GM21528 (cell line): ENCODE measurements at regions not wholly inside any gene's neighbourhood (a gene's known extent, or its start where the extent isn't known, plus 50 kb on each side); places are given as distances from the start of the nearest gene placed in this dataset.
"Not testable (repeated sequence)": the region's sequence is repeated elsewhere in the genome, so short reads cannot be mapped to it uniquely, and the experiment has no call there.

Source experiments
- ATAC-seq: cut with Tn5 transposase; IDR thresholded peaks from one replicate; pipeline ENCODE4 v1.9.1; 2021; ENCODE audit warnings: mild to moderate bottlenecking, moderate library complexity; ENCODE audit not compliant: unreplicated experiment, low FRiP score

GRCh38 chr19:28009696-28010095, 1203.3 kb downstream of the UQCRFS1 start:
- ATAC-seq: no peak

GRCh38 chr19:28008695-28009094, 1204.3 kb downstream of the UQCRFS1 start:
- ATAC-seq: no peak

DNA sequence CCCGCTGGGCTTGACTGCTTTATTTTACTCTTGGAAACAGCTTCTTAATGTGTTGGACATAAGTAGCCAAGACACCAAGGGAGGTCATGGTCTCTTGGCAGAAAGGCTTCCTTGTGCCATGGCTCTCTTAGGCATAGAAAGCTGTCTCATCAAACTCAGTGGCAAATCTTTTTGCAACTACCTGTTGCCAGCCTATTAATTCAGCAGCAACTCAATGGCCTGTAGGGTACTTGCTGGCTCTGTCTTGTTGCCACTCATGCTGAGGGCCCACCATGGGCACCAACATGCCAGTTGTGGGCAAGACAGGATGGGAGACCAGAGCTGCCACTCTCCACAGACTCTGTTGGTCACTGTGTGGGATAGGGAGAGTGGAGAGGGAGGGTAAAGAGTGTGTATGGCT, 1209.4 kb downstream of the UQCRFS1 start:
- no peak for ATAC-seq

- no peak for ATAC-seq
Measured at GRCh38 chr19:27997069-27997468, 1215.9 kb downstream of the UQCRFS1 start.

- no peak for ATAC-seq
Measured at GRCh38 chr19:27993619-27994570, 1219.1 kb downstream of the UQCRFS1 start.

DNA sequence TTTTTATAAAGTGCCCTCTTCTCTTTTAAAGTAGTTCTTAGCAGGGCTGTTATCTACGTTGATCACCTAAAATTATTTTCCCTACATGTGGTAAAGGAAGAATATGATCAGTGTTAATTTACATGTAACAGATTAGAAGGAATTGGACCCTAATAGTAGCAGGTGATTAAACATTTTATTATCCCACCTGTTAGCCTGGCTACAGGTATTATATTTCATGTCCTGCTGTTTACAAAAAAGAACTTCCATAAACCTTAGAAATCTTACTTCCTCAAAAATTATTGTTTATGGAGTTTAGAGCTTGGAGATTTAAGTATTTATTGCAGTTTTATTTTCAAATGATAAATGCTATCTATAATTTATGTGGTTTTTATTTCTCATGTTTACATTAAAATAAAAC, 1226.7 kb downstream of the UQCRFS1 start:
- ATAC-seq: no peak

- no peak for ATAC-seq
Measured at GRCh38 chr19:27975419-27976005, 1237.4 kb downstream of the UQCRFS1 start.

DNA sequence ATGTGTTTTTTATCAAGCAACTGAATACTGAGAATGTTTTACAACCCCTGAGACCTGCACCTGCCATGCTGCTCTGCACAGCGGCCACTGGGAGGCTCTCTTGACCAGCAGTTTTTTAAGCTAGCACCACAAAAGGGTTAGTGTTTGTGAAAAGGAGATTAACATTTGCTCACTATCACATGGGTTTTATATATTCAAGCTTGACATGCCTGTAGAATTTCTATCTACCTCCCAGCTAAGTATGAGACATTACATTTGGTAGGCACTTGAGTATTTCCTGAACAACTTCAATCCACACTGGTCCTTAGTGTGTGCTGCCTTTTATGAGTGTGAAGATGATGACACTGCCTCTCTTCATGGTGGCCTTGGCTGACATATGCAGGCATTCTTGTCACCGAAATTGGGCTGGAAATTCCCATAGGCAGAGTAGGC, 1238.9 kb downstream of the UQCRFS1 start:
- no peak for ATAC-seq

- ATAC-seq: no peak
Measured at GRCh38 chr19:27972291-27973040, 1240.5 kb downstream of the UQCRFS1 start.

- ATAC-seq: no peak
Measured at GRCh38 chr19:27971869-27972268, 1241.1 kb downstream of the UQCRFS1 start.

- no peak for ATAC-seq
Measured at GRCh38 chr19:27971071-27971470, 1241.9 kb downstream of the UQCRFS1 start.

- no peak for ATAC-seq
Measured at GRCh38 chr19:27966390-27966816, 1246.5 kb downstream of the UQCRFS1 start.

DNA sequence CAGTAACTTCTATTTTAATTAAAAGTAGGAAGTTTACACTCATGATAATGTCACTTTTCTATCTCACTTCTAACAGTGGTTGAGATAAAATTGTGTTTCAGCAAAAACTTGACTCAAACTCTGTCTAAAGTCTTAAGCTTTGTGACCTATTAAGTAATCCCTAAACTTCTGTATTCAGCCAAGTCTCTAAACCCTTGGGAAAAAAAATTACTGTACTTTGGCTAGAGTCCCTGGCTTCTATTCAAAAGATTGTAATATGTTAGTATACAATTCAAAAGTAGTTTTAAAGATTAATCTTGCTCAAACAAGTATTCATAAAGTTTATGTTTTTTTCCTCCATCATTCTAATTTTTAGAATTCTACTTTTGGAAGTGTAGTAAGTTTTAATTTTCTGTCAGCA, 1248.8 kb downstream of the UQCRFS1 start:
- no peak for ATAC-seq

GRCh38 chr19:27962264-27962663, 1250.7 kb downstream of the UQCRFS1 start:
- ATAC-seq: no peak

- no peak for ATAC-seq
Measured at GRCh38 chr19:27955485-27956480, 1257.2 kb downstream of the UQCRFS1 start.

- not testable (repeated sequence) for ATAC-seq
Measured at GRCh38 chr19:27942607-27943006, 1270.3 kb downstream of the UQCRFS1 start.

DNA sequence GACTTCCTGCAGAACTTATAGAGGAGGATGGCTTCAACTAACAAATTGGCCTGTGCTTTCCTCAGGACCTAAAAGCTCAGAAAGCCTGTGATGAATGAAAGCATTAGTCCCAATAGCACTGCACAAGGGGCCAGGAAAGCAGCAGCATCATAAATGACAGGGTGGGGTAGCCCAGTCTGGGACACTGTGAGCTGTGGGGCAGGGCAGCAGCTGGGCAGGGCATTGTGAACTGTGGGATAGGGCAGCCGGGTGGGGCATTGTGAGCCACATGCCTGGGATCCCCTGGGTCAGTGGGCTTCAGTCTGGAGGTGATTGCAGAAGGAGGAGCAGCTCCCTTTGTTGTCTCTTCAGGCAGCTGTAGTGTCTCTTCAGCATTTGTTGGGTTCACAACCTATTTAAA, 1276.8 kb downstream of the UQCRFS1 start:
- no peak for ATAC-seq

- ATAC-seq: no peak
Measured at GRCh38 chr19:27935669-27936068, 1277.3 kb downstream of the UQCRFS1 start.

- no peak for ATAC-seq
Measured at GRCh38 chr19:27929399-27929798, 1283.6 kb downstream of the UQCRFS1 start.

DNA sequence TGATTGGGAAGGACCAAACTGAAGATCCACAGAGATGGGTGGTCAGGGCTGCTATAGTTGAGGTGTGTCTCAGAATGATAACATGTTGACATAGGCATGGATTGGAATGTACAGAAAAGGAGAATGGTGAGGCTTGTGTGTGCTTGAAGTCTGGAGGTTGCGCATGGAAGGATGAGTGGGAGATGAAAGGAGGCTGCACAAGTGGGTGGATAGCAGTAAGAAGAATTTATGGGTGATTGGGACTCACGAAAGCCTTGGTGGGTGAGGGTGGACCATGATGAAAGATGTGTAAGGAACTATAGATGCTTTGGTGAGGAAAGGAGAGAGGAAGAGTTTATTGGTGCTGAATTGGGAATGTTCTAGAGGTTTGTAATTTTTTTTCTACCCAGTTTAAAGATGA, 1287.7 kb downstream of the UQCRFS1 start:
- ATAC-seq: no peak
